Endothelial cell of umbilical vein (primary cell): ENCODE measurements at regions not wholly inside any gene's neighbourhood (a gene's known extent, or its start where the extent isn't known, plus 50 kb on each side); places are given as distances from the start of the nearest gene placed in this dataset.

ENCODE experiments used
- BruUV-seq: library from RNA; stranded (reverse); fragments of 400-500 nt; replicated peaks from 2 replicates; lab custom pipeline; 2021; lab: Mats Ljungman, UMichigan
- CTCF ChIA-PET: fragments of 300-600, 350-600 bp; sonication (Branson Sonifier 250); formaldehyde crosslinking; loops from one replicate; lab custom pipeline; 2021; ENCODE audit warnings: antibody characterized with exemption, inconsistent platforms; lab: Charles Lee
- POLR2A ChIA-PET: fragments of 300-600, 350-600 bp; sonication (Branson Sonifier 250); formaldehyde crosslinking; loops from one replicate; lab custom pipeline; 2021; ENCODE audit warnings: antibody characterized with exemption, inconsistent platforms; lab: Charles Lee
- DNase-seq: peaks from one replicate; pipeline ENCODE4 v3.0.0-alpha.2; 2011; ENCODE audit warnings: low read depth, low spot score
- FAIRE-seq: peaks from 2 replicates; lab custom pipeline; 2011; peaks lifted over from hg19 to GRCh38; lab: Jason Lieb, UNC
- H2AFZ ChIP-seq: 2 replicates; pipeline ENCODE4 v1.6.0; 2012; ENCODE audit warnings: low read depth, low read length, control low read depth, inconsistent platforms
- H3K27ac ChIP-seq: 2 replicates; pipeline ENCODE4 v1.5.1; 2011; ENCODE audit warnings: low read depth, mild to moderate bottlenecking, control low read depth, low read length, moderate library complexity; ENCODE audit not compliant: insufficient read depth
- H3K27me3 ChIP-seq, 2 experiments: 2 replicates each; pipeline versions ENCODE4 v1.6.0 to v1.6.1; 2011; ENCODE audit warnings: low read length in 2 of 2, mixed read lengths in 1 of 2; ENCODE audit not compliant: control insufficient read depth in 2 of 2, insufficient read depth in 2 of 2
- H3K36me3 ChIP-seq, 2 experiments: 2 replicates in 1 of 2; 3 replicates in 1 of 2; pipeline ENCODE4 v1.5.1; 2011; ENCODE audit warnings: low read length in 2 of 2, mild to moderate bottlenecking in 1 of 2, moderate library complexity in 1 of 2; ENCODE audit not compliant: control insufficient read depth in 2 of 2, insufficient read depth in 2 of 2; ENCODE audit errors: extremely low read depth in 1 of 2
- H3K4me1 ChIP-seq: 3 replicates; pipeline ENCODE4 v1.5.1; 2011; ENCODE audit warnings: mild to moderate bottlenecking, low read length; ENCODE audit not compliant: control insufficient read depth, insufficient read depth; ENCODE audit errors: extremely low read depth
- H3K4me2 ChIP-seq: 2 replicates; pipeline ENCODE4 v1.6.1; 2011; ENCODE audit warnings: low read length, control low read depth, mixed read lengths; ENCODE audit not compliant: insufficient read depth
- H3K4me3 ChIP-seq, 3 experiments: fragments of 200-600 bp in 1 of 3; sonication (generic), shearing (Covaris generic) in 1 of 3; replicated peaks in 1 of 3; 2 replicates each; pipeline ENCODE4 v1.5.1; 2011 to 2016; ENCODE audit warnings: control low read depth in 3 of 3, low read length in 3 of 3, mild to moderate bottlenecking in 2 of 3, inconsistent platforms in 1 of 3, low read depth in 1 of 3, moderate library complexity in 1 of 3; ENCODE audit not compliant: insufficient read depth in 1 of 3
- H3K79me2 ChIP-seq: 2 replicates; pipeline ENCODE4 v1.6.0; 2012; ENCODE audit warnings: low read length, inconsistent platforms; ENCODE audit not compliant: control insufficient read depth, insufficient read depth
- H3K9ac ChIP-seq: replicated peaks from 2 replicates; pipeline ENCODE3; 2011; ENCODE audit warnings: low read length, control low read depth; ENCODE audit not compliant: insufficient read depth; ENCODE audit errors: extremely low read depth
- H3K9me1 ChIP-seq: replicated peaks from 3 replicates; pipeline ENCODE4 v1.6.0; 2011; ENCODE audit warnings: mild to moderate bottlenecking, low read length; ENCODE audit not compliant: control insufficient read depth, insufficient read depth; ENCODE audit errors: extremely low read depth
- H3K9me3 ChIP-seq: replicated peaks from 2 replicates; pipeline ENCODE4 v1.5.1; 2012; ENCODE audit warnings: low read length, inconsistent platforms; ENCODE audit not compliant: control insufficient read depth, insufficient read depth
- H4K20me1 ChIP-seq: replicated peaks from 2 replicates; pipeline ENCODE3; 2011; ENCODE audit warnings: mild to moderate bottlenecking, low read length; ENCODE audit not compliant: control insufficient read depth, insufficient read depth; ENCODE audit errors: extremely low read depth
- EZH2 ChIP-seq: IDR thresholded peaks from 2 replicates; pipeline ENCODE4 v1.6.1; 2012; ENCODE audit warnings: borderline replicate concordance, low read depth, mild to moderate bottlenecking, moderate library complexity, low read length, inconsistent platforms; ENCODE audit not compliant: severe bottlenecking
- FOS ChIP-seq: IDR thresholded peaks from 2 replicates; pipeline ENCODE4 v1.6.1; 2011; ENCODE audit warnings: mild to moderate bottlenecking, low read length, moderate library complexity, borderline replicate concordance; ENCODE audit not compliant: insufficient read depth
- GATA2 ChIP-seq: IDR thresholded peaks from 2 replicates; pipeline ENCODE4 v1.7.0; 2011; ENCODE audit warnings: low read depth, mild to moderate bottlenecking, moderate library complexity, mixed read lengths, low read length; ENCODE audit not compliant: insufficient read length, insufficient read depth
- JUN ChIP-seq: IDR thresholded peaks from 2 replicates; pipeline ENCODE4 v1.6.1; 2011; ENCODE audit warnings: borderline replicate concordance, low read depth; ENCODE audit not compliant: insufficient read length, insufficient read depth
- MYC ChIP-seq: IDR thresholded peaks from one replicate; pipeline ENCODE4 v1.6.1; 2011; ENCODE audit warnings: mild to moderate bottlenecking, low read depth, low read length
- POLR2A ChIP-seq: IDR thresholded peaks from 2 replicates; pipeline ENCODE4 v1.6.1; 2012; ENCODE audit warnings: low read depth, mild to moderate bottlenecking, control low read depth, low read length
- POLR2AphosphoS5 ChIP-seq: IDR thresholded peaks from 2 replicates; pipeline ENCODE4 v1.6.1; 2012; ENCODE audit warnings: low read depth, mild to moderate bottlenecking, control low read depth, low read length, moderate library complexity; ENCODE audit not compliant: insufficient read depth
- dilution Hi-C: fragments of 300-500 bp; cut with MboI; formaldehyde crosslinking; loops from one replicate; pipeline ENCODE4 v1.15.0; 2019; ENCODE audit warnings: low sequenced_read_pairs; ENCODE audit not compliant: extremely low pct_ligation_motif_present
- intact Hi-C: fragments of 100-400 bp; cut with micrococcal nuclease; formaldehyde crosslinking; loops from one replicate; pipeline ENCODE4 v1.10.0; 2022
- TF ChIP-seq, protein P1 (sequence below), 2 donors: IDR thresholded peaks; 1 replicate in 1 of 2; 2 replicates in 1 of 2; pipeline ENCODE4 v1.5.1; 2011; ENCODE audit warnings: low read length in 2 of 2, mild to moderate bottlenecking in 2 of 2, moderate library complexity in 2 of 2, control low read depth in 1 of 2, inconsistent platforms in 1 of 2, low read depth in 1 of 2; ENCODE audit not compliant: insufficient read depth in 1 of 2; ENCODE audit errors: extremely low read depth in 1 of 2
- TF ChIP-seq, protein P2 (sequence below): IDR thresholded peaks from 2 replicates; pipeline ENCODE4 v1.6.1; 2011; ENCODE audit not compliant: insufficient read depth, insufficient read length

DNA sequence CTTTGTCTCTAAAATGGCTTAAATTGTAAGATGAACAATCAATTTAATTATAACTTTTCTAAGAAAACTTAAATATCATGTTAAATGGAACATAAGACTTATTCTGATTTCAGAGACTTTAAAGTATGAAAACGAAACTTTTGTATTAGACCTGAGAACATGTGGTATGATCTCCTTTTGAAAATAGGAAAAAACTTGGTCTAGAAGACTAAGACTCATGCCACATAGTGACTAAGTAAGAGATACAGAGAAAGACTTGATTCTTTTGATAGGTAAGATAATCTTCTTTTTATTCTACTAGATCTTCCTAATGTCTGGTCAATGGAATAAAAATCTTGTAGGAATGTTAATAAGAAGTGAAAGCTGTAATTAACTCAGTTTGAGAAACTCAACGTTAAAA, 326.3 kb upstream of the GRIA3 start:
- peak; percentile 4 for FAIRE-seq
- Histone ChIP-seq H2AFZ (no peak overlapping the region), H3K27me3 (no peaks in the 10 kb centered on the region), H3K27ac (no peak overlapping the region), H3K4me1 (no peaks in the 10 kb centered on the region), H3K79me2 (no peaks in the 10 kb centered on the region), H3K4me3 (no peak overlapping the region), H3K4me2 (no peak overlapping the region), H3K36me3 (no peaks in the 10 kb centered on the region), H3K9ac (no peak overlapping the region), H3K9me1 (no peaks in the 10 kb centered on the region), H3K9me3 (no peaks in the 10 kb centered on the region), H4K20me1 (no peaks in the 10 kb centered on the region)
- intact Hi-C loops: no loop called here
- dilution Hi-C loops: no loop called here
- no peak for DNase-seq
- ChIA-PET POLR2A (no interaction called here), CTCF (no interaction called here)
- TF ChIP-seq, protein P1, sequence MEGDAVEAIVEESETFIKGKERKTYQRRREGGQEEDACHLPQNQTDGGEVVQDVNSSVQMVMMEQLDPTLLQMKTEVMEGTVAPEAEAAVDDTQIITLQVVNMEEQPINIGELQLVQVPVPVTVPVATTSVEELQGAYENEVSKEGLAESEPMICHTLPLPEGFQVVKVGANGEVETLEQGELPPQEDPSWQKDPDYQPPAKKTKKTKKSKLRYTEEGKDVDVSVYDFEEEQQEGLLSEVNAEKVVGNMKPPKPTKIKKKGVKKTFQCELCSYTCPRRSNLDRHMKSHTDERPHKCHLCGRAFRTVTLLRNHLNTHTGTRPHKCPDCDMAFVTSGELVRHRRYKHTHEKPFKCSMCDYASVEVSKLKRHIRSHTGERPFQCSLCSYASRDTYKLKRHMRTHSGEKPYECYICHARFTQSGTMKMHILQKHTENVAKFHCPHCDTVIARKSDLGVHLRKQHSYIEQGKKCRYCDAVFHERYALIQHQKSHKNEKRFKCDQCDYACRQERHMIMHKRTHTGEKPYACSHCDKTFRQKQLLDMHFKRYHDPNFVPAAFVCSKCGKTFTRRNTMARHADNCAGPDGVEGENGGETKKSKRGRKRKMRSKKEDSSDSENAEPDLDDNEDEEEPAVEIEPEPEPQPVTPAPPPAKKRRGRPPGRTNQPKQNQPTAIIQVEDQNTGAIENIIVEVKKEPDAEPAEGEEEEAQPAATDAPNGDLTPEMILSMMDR (IDR thresholded peaks at IDR 0.05; ENCODE audit: extremely low read depth in 1 of 2, insufficient read depth in 1 of 2, low read depth in 1 of 2, low read length in 2 of 2): no peak
- TF ChIP-seq MYC (no peak), FOS (no peak), GATA2 (no peak), POLR2AphosphoS5 (no peak)
- BruUV-seq: no TSS peak

GRCh38 chrX:122863067-122863466, 321.0 kb upstream of the GRIA3 start:
- Histone ChIP-seq H2AFZ (no peak overlapping the region), H3K36me3 (no peaks in the 10 kb centered on the region), H3K4me1 (no peaks in the 10 kb centered on the region), H3K79me2 (no peaks in the 10 kb centered on the region), H3K27ac (no peak overlapping the region), H3K4me2 (no peak overlapping the region), H4K20me1 (no peaks in the 10 kb centered on the region), H3K9me1 (no peaks in the 10 kb centered on the region), H3K27me3 (no peaks in the 10 kb centered on the region), H3K9me3 (no peaks in the 10 kb centered on the region), H3K4me3 (no peak overlapping the region), H3K9ac (no peak overlapping the region)
- intact Hi-C loops: no loop called here
- FAIRE-seq: no peak
- ChIA-PET POLR2A (no interaction called here), CTCF (no interaction called here)
- TF ChIP-seq FOS (no peak), JUN (no peak), POLR2A (no peak), GATA2 (no peak), EZH2 (no peak), POLR2AphosphoS5 (no peak), MYC (no peak)
- TF ChIP-seq, protein P2, sequence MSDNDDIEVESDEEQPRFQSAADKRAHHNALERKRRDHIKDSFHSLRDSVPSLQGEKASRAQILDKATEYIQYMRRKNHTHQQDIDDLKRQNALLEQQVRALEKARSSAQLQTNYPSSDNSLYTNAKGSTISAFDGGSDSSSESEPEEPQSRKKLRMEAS: no peak
- TF ChIP-seq, protein P1 (IDR thresholded peaks at IDR 0.05; ENCODE audit: extremely low read depth in 1 of 2, insufficient read depth in 1 of 2, low read depth in 1 of 2, low read length in 2 of 2): no peak
- BruUV-seq: no TSS peak
- dilution Hi-C loops: no loop called here
- no peak for DNase-seq
